Prostate gland (tissue), 2 donors: ENCODE measurements at regions not wholly inside any gene's neighbourhood (a gene's known extent, or its start where the extent isn't known, plus 50 kb on each side); places are given as distances from the start of the nearest gene placed in this dataset.

ENCODE experiments used
- DNase-seq: peaks from one replicate; pipeline ENCODE4 v3.0.0-alpha.2; 2019; ENCODE audit warnings: low spot score
- H3K27ac ChIP-seq, 2 donors: fragments of 200-600 bp; sonication (generic); 2 replicates each; pipeline ENCODE4 v1.5.1; 2017 to 2019
- H3K27me3 ChIP-seq: fragments of 200-600 bp; sonication (generic); replicated peaks from 2 replicates; pipeline ENCODE4 v1.5.1; 2019; ENCODE audit not compliant: insufficient read depth
- H3K36me3 ChIP-seq, 2 donors: fragments of 200-600 bp; sonication (generic); 1 replicate in 1 of 2; 2 replicates in 1 of 2; pipeline versions ENCODE4 v1.5.1 to v1.8.1; 2017 to 2019
- H3K4me1 ChIP-seq: fragments of 200-600 bp; sonication (generic); replicated peaks from 2 replicates; pipeline ENCODE4 v1.5.1; 2019
- H3K4me3 ChIP-seq, 2 donors: fragments of 200-600 bp; sonication (generic); 2 replicates each; pipeline ENCODE4 v1.5.1; 2017 to 2019
- H3K9me3 ChIP-seq: fragments of 200-600 bp; sonication (generic); 2 replicates; pipeline ENCODE4 v1.5.1; 2017
- POLR2A ChIP-seq: fragments of 450-650 bp; IDR thresholded peaks from one replicate; pipeline ENCODE4 v1.6.1; 2016; ENCODE audit warnings: antibody characterized with exemption, mild to moderate bottlenecking
- POLR2AphosphoS5 ChIP-seq: sonication (generic); formaldehyde crosslinking; IDR thresholded peaks from one replicate; pipeline ENCODE4 v1.6.1; 2017; ENCODE audit warnings: antibody characterized with exemption
- WGBS: methylation state at CpG from one replicate; pipeline ENCODE4 v1.1.5; 2018; 5-methylcytosine and 5-hydroxymethylcytosine counted together
- intact Hi-C: fragments of 100-400 bp; cut with DNase I; formaldehyde crosslinking; loops from one replicate; pipeline ENCODE4 v1.14.2; 2022
- TF ChIP-seq, protein P1 (sequence below), 4 experiments: fragments of 200-600 bp in 2 of 4; fragments of 450-650 bp in 2 of 4; sonication (generic) in 2 of 4; IDR thresholded peaks; 1 replicate in 3 of 4; 2 replicates in 1 of 4; pipeline ENCODE4 v1.5.1; 2016 to 2019; ENCODE audit warnings: antibody characterized with exemption in 4 of 4, mild to moderate bottlenecking in 2 of 4, moderate library complexity in 2 of 4

GRCh38 chr1:239436286-239436685, 49.9 kb downstream of the CHRM3 start:
- H3K27ac ChIP-seq, result no peak overlapping the region
- H3K4me1 ChIP-seq, result no peaks in the 10 kb centered on the region
- intact Hi-C loops, result no loop called here
- H3K4me3 ChIP-seq, result no peak overlapping the region
- no peaks in the 10 kb centered on the region for H3K36me3 ChIP-seq
- H3K9me3 ChIP-seq, result no peaks in the 10 kb centered on the region
- DNase-seq, result no peak
- TF ChIP-seq, protein P1, sequence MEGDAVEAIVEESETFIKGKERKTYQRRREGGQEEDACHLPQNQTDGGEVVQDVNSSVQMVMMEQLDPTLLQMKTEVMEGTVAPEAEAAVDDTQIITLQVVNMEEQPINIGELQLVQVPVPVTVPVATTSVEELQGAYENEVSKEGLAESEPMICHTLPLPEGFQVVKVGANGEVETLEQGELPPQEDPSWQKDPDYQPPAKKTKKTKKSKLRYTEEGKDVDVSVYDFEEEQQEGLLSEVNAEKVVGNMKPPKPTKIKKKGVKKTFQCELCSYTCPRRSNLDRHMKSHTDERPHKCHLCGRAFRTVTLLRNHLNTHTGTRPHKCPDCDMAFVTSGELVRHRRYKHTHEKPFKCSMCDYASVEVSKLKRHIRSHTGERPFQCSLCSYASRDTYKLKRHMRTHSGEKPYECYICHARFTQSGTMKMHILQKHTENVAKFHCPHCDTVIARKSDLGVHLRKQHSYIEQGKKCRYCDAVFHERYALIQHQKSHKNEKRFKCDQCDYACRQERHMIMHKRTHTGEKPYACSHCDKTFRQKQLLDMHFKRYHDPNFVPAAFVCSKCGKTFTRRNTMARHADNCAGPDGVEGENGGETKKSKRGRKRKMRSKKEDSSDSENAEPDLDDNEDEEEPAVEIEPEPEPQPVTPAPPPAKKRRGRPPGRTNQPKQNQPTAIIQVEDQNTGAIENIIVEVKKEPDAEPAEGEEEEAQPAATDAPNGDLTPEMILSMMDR (IDR thresholded peaks at IDR 0.05), result no peak
- no peak for TF ChIP-seq POLR2A
- TF ChIP-seq POLR2AphosphoS5, result no peak
- no peaks in the 10 kb centered on the region for H3K27me3 ChIP-seq
- WGBS, result 90% methylated on average over 7 of the region's 7 CpGs

- no peak for TF ChIP-seq POLR2AphosphoS5
- TF ChIP-seq, protein P1 (IDR thresholded peaks at IDR 0.05), result no peak
- no peak for TF ChIP-seq POLR2A
- intact Hi-C loops, result no loop called here
- no peaks in the 10 kb centered on the region for H3K9me3 ChIP-seq
- H3K36me3 ChIP-seq, result no peaks in the 10 kb centered on the region
- no peaks in the 10 kb centered on the region for H3K4me1 ChIP-seq
- H3K4me3 ChIP-seq, result no peak overlapping the region
- H3K27me3 ChIP-seq, result no peaks in the 10 kb centered on the region
- no peak for DNase-seq
- H3K27ac ChIP-seq, result no peak overlapping the region
Measured at GRCh38 chr1:239437822-239438221, 51.5 kb downstream of the CHRM3 start.

- H3K27me3 ChIP-seq, result no peaks in the 10 kb centered on the region
- TF ChIP-seq POLR2AphosphoS5 (no peak), POLR2A (no peak)
- TF ChIP-seq, protein P1 (IDR thresholded peaks at IDR 0.05), result no peak
- H3K4me3 ChIP-seq, result no peak overlapping the region
- no peaks in the 10 kb centered on the region for H3K9me3 ChIP-seq
- no peak overlapping the region for H3K27ac ChIP-seq
- intact Hi-C loops, result no loop called here
- no peak for DNase-seq
- H3K36me3 ChIP-seq, result no peaks in the 10 kb centered on the region
- 96% methylated on average over 1 of the region's 1 CpG for WGBS
- H3K4me1 ChIP-seq, result no peaks in the 10 kb centered on the region
Measured at GRCh38 chr1:239438891-239439290, 52.5 kb downstream of the CHRM3 start.

DNA sequence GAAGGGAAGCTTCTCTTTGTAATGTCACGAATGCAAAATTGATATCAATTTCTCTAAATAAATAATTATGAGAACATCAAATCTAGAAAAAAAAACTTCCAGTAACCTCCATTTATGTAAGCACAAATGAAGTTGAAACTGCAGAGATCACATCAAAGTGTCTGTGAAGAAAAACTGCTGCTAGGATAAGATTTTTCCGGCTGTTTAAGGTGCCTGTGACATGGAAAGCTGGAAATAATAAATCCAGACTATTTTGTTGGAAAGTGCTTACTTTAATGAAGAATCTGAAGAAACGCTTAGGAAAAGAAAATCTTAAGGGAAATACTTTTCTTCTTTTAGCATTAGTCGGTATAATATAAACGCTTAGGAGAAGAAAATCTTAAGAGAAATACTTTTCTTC, 57.0 kb downstream of the CHRM3 start:
- H3K9me3 ChIP-seq, result no peaks in the 10 kb centered on the region
- no peak for TF ChIP-seq POLR2AphosphoS5
- TF ChIP-seq POLR2A, result no peak
- TF ChIP-seq, protein P1 (IDR thresholded peaks at IDR 0.05), result no peak
- no peaks in the 10 kb centered on the region for H3K36me3 ChIP-seq
- H3K27ac ChIP-seq, result no peak overlapping the region
- intact Hi-C loops, result no loop called here
- no peaks in the 10 kb centered on the region for H3K27me3 ChIP-seq
- no peaks in the 10 kb centered on the region for H3K4me1 ChIP-seq
- WGBS, result 39% methylated on average over 5 of the region's 5 CpGs
- no peak for DNase-seq
- no peak overlapping the region for H3K4me3 ChIP-seq

DNA sequence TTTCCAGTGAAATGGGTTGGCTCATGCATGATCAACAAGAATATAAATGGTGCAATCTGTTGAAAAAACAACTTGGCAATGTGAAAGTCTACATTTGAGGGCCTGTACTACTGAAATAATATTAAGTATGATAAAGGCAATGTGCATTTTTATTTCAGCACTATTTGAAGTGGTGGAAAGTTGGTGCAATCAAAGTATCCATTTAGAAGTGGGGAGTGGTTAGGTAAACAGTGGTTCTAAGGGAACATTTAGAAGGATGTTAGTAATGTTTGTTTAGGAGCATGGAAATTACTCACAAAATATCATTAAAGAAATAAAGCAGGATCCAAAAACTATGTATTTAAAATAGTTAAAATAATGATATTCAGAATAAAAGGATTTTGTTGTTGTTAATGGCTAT, 60.2 kb downstream of the CHRM3 start:
- Histone ChIP-seq H3K4me3 (no peak overlapping the region), H3K4me1 (no peaks in the 10 kb centered on the region), H3K27me3 (no peaks in the 10 kb centered on the region), H3K36me3 (no peaks in the 10 kb centered on the region), H3K9me3 (no peaks in the 10 kb centered on the region), H3K27ac (no peak overlapping the region)
- TF ChIP-seq, protein P1 (IDR thresholded peaks at IDR 0.05), result no peak
- TF ChIP-seq POLR2AphosphoS5 (no peak), POLR2A (no peak)
- intact Hi-C loops, result no loop called here
- DNase-seq, result no peak
